CD14-positive monocyte (primary cell): ENCODE measurements at regions not wholly inside any gene's neighbourhood (a gene's known extent, or its start where the extent isn't known, plus 50 kb on each side); places are given as distances from the start of the nearest gene placed in this dataset.

Source experiments
- DNase-seq, 3 donors: peaks; one replicate each; pipeline ENCODE4 v3.0.0-alpha.2; 2011 to 2022
- H2AFZ ChIP-seq: 2 replicates; pipeline ENCODE4 v1.6.0; 2012; ENCODE audit warnings: mild to moderate bottlenecking, low read depth, low read length, inconsistent platforms; ENCODE audit not compliant: insufficient read depth, poor library complexity, severe bottlenecking
- H3K27ac ChIP-seq, 2 donors: 1 replicate in 1 of 2; 2 replicates in 1 of 2; pipeline ENCODE4 v1.5.1; 2012 to 2013; ENCODE audit warnings: low read length in 2 of 2, control low read depth in 1 of 2, inconsistent platforms in 1 of 2, low read depth in 1 of 2, mild to moderate bottlenecking in 1 of 2
- H3K27me3 ChIP-seq, 2 donors: one replicate each; pipeline versions ENCODE4 v1.6.0 to v1.6.1; 2011 to 2013; ENCODE audit warnings: low read length in 2 of 2; ENCODE audit not compliant: control insufficient read depth in 2 of 2, insufficient read depth in 2 of 2
- H3K36me3 ChIP-seq, 2 donors: replicated peaks in 1 of 2; 1 replicate in 1 of 2; 2 replicates in 1 of 2; pipeline versions ENCODE4 v1.5.1 to v1.6.1; 2012 to 2013; ENCODE audit warnings: low read length in 2 of 2, control low read depth in 1 of 2, inconsistent platforms in 1 of 2, mild to moderate bottlenecking in 1 of 2; ENCODE audit not compliant: insufficient read depth in 2 of 2, control insufficient read depth in 1 of 2
- H3K4me1 ChIP-seq, 2 donors: 1 replicate in 1 of 2; 2 replicates in 1 of 2; pipeline versions ENCODE4 v1.5.1 to v1.6.1; 2012 to 2013; ENCODE audit warnings: low read length in 2 of 2, control low read depth in 1 of 2, inconsistent platforms in 1 of 2, mild to moderate bottlenecking in 1 of 2, moderate library complexity in 1 of 2; ENCODE audit not compliant: insufficient read depth in 2 of 2, control insufficient read depth in 1 of 2
- H3K4me2 ChIP-seq: replicated peaks from 2 replicates; pipeline ENCODE3; 2012; ENCODE audit warnings: low read length, moderate library complexity, mild to moderate bottlenecking; ENCODE audit not compliant: poor library complexity, severe bottlenecking; ENCODE audit errors: extremely low read depth
- H3K4me3 ChIP-seq, 3 experiments: fragments of 200-600 bp in 1 of 3; sonication (generic) in 1 of 3; replicated peaks in 1 of 3; 1 replicate in 2 of 3; 2 replicates in 1 of 3; pipeline ENCODE4 v1.5.1; 2011 to 2013; ENCODE audit warnings: low read length in 3 of 3, mild to moderate bottlenecking in 3 of 3, control low read depth in 2 of 3, low read depth in 2 of 3, inconsistent platforms in 1 of 3, moderate library complexity in 1 of 3
- H3K79me2 ChIP-seq: 2 replicates; pipeline ENCODE4 v1.6.0; 2012; ENCODE audit warnings: mild to moderate bottlenecking, control low read depth, inconsistent platforms, low read length, moderate library complexity; ENCODE audit not compliant: insufficient read depth
- H3K9ac ChIP-seq: 2 replicates; pipeline ENCODE4 v1.6.0; 2017; ENCODE audit warnings: low read length, mild to moderate bottlenecking; ENCODE audit not compliant: insufficient read depth, poor library complexity, severe bottlenecking
- H3K9me3 ChIP-seq, 2 donors: replicated peaks in 1 of 2; 1 replicate in 1 of 2; 2 replicates in 1 of 2; pipeline versions ENCODE4 v1.5.1 to v1.6.1; 2012 to 2013; ENCODE audit warnings: low read length in 2 of 2, control low read depth in 1 of 2; ENCODE audit not compliant: control insufficient read depth in 1 of 2, insufficient read depth in 1 of 2
- H4K20me1 ChIP-seq: 2 replicates; pipeline ENCODE4 v1.6.0; 2012; ENCODE audit warnings: mild to moderate bottlenecking, low read length, control low read depth, moderate library complexity; ENCODE audit not compliant: insufficient read depth
- H3K27ac Mint-ChIP-seq, 7 donors: one replicate each; pipeline ENCODE4 v1.8.0; 2020; ENCODE audit warnings: mild to moderate bottlenecking in 7 of 7, mixed read lengths in 7 of 7, moderate library complexity in 6 of 7, inconsistent platforms in 2 of 7
- H3K27me3 Mint-ChIP-seq, 3 donors: one replicate each; pipeline ENCODE4 v1.8.0; 2021 to 2022; ENCODE audit warnings: low read depth in 3 of 3, mild to moderate bottlenecking in 3 of 3, mixed read lengths in 3 of 3, moderate library complexity in 3 of 3, inconsistent platforms in 1 of 3
- H3K36me3 Mint-ChIP-seq, 2 donors: one replicate each; pipeline ENCODE4 v1.8.0; 2020; ENCODE audit warnings: mixed read lengths in 2 of 2, inconsistent platforms in 1 of 2, mild to moderate bottlenecking in 1 of 2
- H3K4me1 Mint-ChIP-seq: one replicate; pipeline ENCODE4 v1.8.0; 2020; ENCODE audit warnings: mild to moderate bottlenecking, mixed read lengths
- H3K4me3 Mint-ChIP-seq, 2 donors: one replicate each; pipeline ENCODE4 v1.8.0; 2020; ENCODE audit warnings: mild to moderate bottlenecking in 2 of 2, mixed read lengths in 2 of 2, moderate library complexity in 1 of 2
- H3K9me3 Mint-ChIP-seq, 7 donors: one replicate each; pipeline ENCODE4 v1.8.0; 2020 to 2022; ENCODE audit warnings: mixed read lengths in 7 of 7, mild to moderate bottlenecking in 6 of 7, moderate library complexity in 6 of 7, inconsistent platforms in 2 of 7
- WGBS: methylation state at CpG from one replicate; pipeline ENCODE4 v1.1.5; 2013; ENCODE audit warnings: missing lambda C conversion rate; ENCODE audit not compliant: insufficient coverage; 5-methylcytosine and 5-hydroxymethylcytosine counted together
- intact Hi-C, 2 donors: fragments of 100-400 bp; cut with micrococcal nuclease; formaldehyde crosslinking; loops; one replicate each; pipeline versions ENCODE4 v1.15.0 to v1.15.1; 2023
- TF ChIP-seq, protein P1 (sequence below): fragments of 200-600 bp; IDR thresholded peaks from one replicate; pipeline ENCODE4 v1.8.0; 2022; ENCODE audit warnings: antibody characterized with exemption, mild to moderate bottlenecking

DNA sequence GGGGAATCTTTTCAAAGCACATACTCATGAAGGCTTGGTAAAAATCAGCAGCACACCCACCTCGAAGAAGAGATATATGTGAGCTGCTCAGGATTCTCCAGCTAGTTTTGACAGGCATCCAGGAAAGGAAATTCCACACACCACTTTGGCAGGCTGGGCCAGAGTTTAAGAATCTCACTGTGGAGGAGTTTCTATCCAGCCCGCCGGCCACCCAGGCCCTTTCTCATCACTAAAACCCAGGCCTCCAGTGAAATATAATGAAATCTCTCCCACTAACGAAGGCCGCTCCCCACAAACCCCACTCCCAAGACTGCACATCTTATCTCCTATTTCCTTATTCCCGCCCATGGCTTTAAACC lies 202.0 kb downstream of the GLI2 start:
- TF ChIP-seq, protein P1, sequence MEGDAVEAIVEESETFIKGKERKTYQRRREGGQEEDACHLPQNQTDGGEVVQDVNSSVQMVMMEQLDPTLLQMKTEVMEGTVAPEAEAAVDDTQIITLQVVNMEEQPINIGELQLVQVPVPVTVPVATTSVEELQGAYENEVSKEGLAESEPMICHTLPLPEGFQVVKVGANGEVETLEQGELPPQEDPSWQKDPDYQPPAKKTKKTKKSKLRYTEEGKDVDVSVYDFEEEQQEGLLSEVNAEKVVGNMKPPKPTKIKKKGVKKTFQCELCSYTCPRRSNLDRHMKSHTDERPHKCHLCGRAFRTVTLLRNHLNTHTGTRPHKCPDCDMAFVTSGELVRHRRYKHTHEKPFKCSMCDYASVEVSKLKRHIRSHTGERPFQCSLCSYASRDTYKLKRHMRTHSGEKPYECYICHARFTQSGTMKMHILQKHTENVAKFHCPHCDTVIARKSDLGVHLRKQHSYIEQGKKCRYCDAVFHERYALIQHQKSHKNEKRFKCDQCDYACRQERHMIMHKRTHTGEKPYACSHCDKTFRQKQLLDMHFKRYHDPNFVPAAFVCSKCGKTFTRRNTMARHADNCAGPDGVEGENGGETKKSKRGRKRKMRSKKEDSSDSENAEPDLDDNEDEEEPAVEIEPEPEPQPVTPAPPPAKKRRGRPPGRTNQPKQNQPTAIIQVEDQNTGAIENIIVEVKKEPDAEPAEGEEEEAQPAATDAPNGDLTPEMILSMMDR = no peak

DNA sequence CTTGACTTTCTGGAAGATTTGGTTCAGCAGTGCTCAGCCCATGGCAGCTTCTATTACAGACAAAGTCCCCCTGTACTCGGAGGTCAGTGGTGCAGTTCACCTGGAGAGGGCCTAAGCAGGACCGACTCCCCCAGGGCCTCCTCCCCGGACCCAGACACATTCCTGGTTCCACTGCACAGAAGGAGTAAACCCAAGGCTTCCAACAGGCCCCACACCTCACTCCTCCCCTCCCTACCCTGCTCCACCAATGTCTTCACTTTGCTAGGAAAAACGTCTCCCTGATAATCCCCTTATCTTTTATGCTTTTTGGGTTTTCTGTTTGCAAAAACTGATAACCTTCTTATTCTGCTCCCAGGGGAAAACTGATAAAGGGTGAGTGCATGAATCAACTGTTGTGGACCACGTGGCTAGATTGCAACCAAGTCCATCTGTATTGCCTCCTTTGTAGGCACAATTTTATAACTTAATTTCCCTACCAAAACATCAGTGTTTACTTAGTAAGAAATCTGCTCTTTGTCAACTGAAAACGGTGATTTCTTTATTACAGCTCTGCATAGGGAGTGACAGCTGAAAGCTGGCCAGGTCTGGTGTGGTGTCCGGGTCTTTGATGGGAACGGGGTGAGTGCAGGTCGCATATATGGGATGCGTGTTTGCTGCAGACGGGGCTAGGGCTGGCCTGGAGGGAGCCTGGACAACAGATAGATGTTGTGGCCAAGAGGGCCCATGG lies 202.5 kb downstream of the GLI2 start:
- Histone ChIP-seq H3K4me3 (no peak overlapping the region), H2AFZ (no peak overlapping the region), H3K4me2 (no peak overlapping the region), H3K79me2 (no peaks in the 10 kb centered on the region), H3K27ac (no peak overlapping the region), H3K36me3 (no peaks in the 10 kb centered on the region), H4K20me1 (no peaks in the 10 kb centered on the region), H3K9me3 (no peaks in the 10 kb centered on the region), H3K4me1 (no peaks in the 10 kb centered on the region), H3K27me3 (no peaks in the 10 kb centered on the region), H3K9ac (no peak overlapping the region)
- WGBS = 61% methylated on average over 7 of the region's 11 CpGs
- TF ChIP-seq, protein P1 = no peak
- Mint-ChIP-seq H3K4me1 (no peaks in the 10 kb centered on the region), H3K36me3 (no peaks in the 10 kb centered on the region), H3K9me3 (peaks cover 0 to 4% (median 0%) of the 10 kb centered on the region in 7 donors), H3K27ac (no peak overlapping the region), H3K4me3 (no peak overlapping the region), H3K27me3 (peaks cover 0 to 2% (median 1%) of the 10 kb centered on the region in 3 donors)
- intact Hi-C loops = no loop called here
- no peak for DNase-seq

More for the DNA sequence above, 202.0 kb downstream of the GLI2 start:
- H3K9me3 Mint-ChIP-seq = peaks cover 0 to 5% (median 0%) of the 10 kb centered on the region in 7 donors
- Histone ChIP-seq H3K9ac (no peak overlapping the region), H3K4me2 (no peak overlapping the region), H3K9me3 (no peaks in the 10 kb centered on the region), H3K4me1 (no peaks in the 10 kb centered on the region), H3K27ac (no peak overlapping the region), H3K79me2 (no peaks in the 10 kb centered on the region), H4K20me1 (no peaks in the 10 kb centered on the region), H3K36me3 (no peaks in the 10 kb centered on the region), H3K4me3 (no peak overlapping the region), H2AFZ (no peak overlapping the region), H3K27me3 (no peaks in the 10 kb centered on the region)
- no peak overlapping the region for H3K27ac Mint-ChIP-seq
- no peaks in the 10 kb centered on the region for H3K4me1 Mint-ChIP-seq
- DNase-seq = no peak
- 100% methylated on average over 1 of the region's 6 CpGs for WGBS
- intact Hi-C loops = no loop called here
- H3K36me3 Mint-ChIP-seq = no peaks in the 10 kb centered on the region
- no peak overlapping the region for H3K4me3 Mint-ChIP-seq
- peaks cover 0 to 2% (median 1%) of the 10 kb centered on the region in 3 donors for H3K27me3 Mint-ChIP-seq
